ENCODE measurements at regions not wholly inside any gene's neighbourhood (a gene's known extent, or its start where the extent isn't known, plus 50 kb on each side); places are given as distances from the start of the nearest gene placed in this dataset.
A peak's percentile ranks its signal among the peaks of the same experiment; 100 is the strongest.

- Histone ChIP-seq H3K4me2 (ENCODE audit: extremely low read depth, insufficient read depth, low read length) (no peak overlapping the region), H3K36me3 (ENCODE audit: control insufficient read depth, insufficient read depth, low read length) (no peaks in the 10 kb centered on the region), H3K9ac (ENCODE audit: insufficient read depth, low read length) (no peak overlapping the region), H3K9me3 (ENCODE audit: control insufficient read depth, insufficient read depth, low read depth, low read length) (no peaks in the 10 kb centered on the region), H3K27ac (ENCODE audit: insufficient read depth, low read length) (no peak overlapping the region), H3K27me3 (ENCODE audit: control insufficient read depth, insufficient read depth, low read length) (no peaks in the 10 kb centered on the region), H3K4me1 (ENCODE audit: control insufficient read depth, extremely low read depth, insufficient read depth, low read length) (no peaks in the 10 kb centered on the region), H3K4me3 (replicated peaks in 1 of 4; ENCODE audit: control extremely low read depth in 1 of 4, insufficient read depth in 1 of 4, low read depth in 3 of 4, low read length in 4 of 4) (no peak overlapping the region), H2AFZ (ENCODE audit: low read length) (no peak overlapping the region), H3K79me2 (ENCODE audit: control insufficient read depth, insufficient read depth, low read length) (no peaks in the 10 kb centered on the region), H4K20me1 (ENCODE audit: control insufficient read depth, extremely low read depth, insufficient read depth, low read length) (no peaks in the 10 kb centered on the region)
- DNase-seq (ENCODE audit: low read depth in 2 of 2): no peak
- TF ChIP-seq EZH2 (IDR thresholded peaks at IDR 0.05; ENCODE audit: low read length, missing control alignments) (no peak), CTCF (conservative IDR thresholded peaks at IDR 0.05 in 1 of 2, IDR thresholded peaks at IDR 0.05 in 1 of 2; ENCODE audit: low read depth in 1 of 2, low read length in 2 of 2) (no peak)
Measured at GRCh38 chr7:135803143-135803542, 54.5 kb upstream of the FAM180A start.

- Histone ChIP-seq H3K4me1 (ENCODE audit: control insufficient read depth, extremely low read depth, insufficient read depth, low read length) (no peaks in the 10 kb centered on the region), H4K20me1 (ENCODE audit: control insufficient read depth, extremely low read depth, insufficient read depth, low read length) (no peaks in the 10 kb centered on the region), H3K9me3 (ENCODE audit: control insufficient read depth, insufficient read depth, low read depth, low read length) (no peaks in the 10 kb centered on the region), H3K79me2 (ENCODE audit: control insufficient read depth, insufficient read depth, low read length) (no peaks in the 10 kb centered on the region), H3K9ac (ENCODE audit: insufficient read depth, low read length) (no peak overlapping the region), H3K27ac (ENCODE audit: insufficient read depth, low read length) (no peak overlapping the region), H3K27me3 (ENCODE audit: control insufficient read depth, insufficient read depth, low read length) (no peaks in the 10 kb centered on the region), H3K4me3 (replicated peaks in 1 of 4; ENCODE audit: control extremely low read depth in 1 of 4, insufficient read depth in 1 of 4, low read depth in 3 of 4, low read length in 4 of 4) (no peak overlapping the region), H2AFZ (ENCODE audit: low read length) (no peak overlapping the region), H3K36me3 (ENCODE audit: control insufficient read depth, insufficient read depth, low read length) (no peaks in the 10 kb centered on the region), H3K4me2 (ENCODE audit: extremely low read depth, insufficient read depth, low read length) (no peak overlapping the region)
- TF ChIP-seq EZH2 (IDR thresholded peaks at IDR 0.05; ENCODE audit: low read length, missing control alignments) (no peak), CTCF (conservative IDR thresholded peaks at IDR 0.05 in 1 of 2, IDR thresholded peaks at IDR 0.05 in 1 of 2; ENCODE audit: low read depth in 1 of 2, low read length in 2 of 2) (no peak)
- peak; percentile 11 to 18 for DNase-seq (ENCODE audit: low read depth in 2 of 2)
Measured at GRCh38 chr7:135802697-135803096, 54.1 kb upstream of the FAM180A start.

- TF ChIP-seq CTCF (conservative IDR thresholded peaks at IDR 0.05 in 1 of 2, IDR thresholded peaks at IDR 0.05 in 1 of 2; ENCODE audit: low read depth in 1 of 2, low read length in 2 of 2) (no peak), EZH2 (IDR thresholded peaks at IDR 0.05; ENCODE audit: low read length, missing control alignments) (no peak)
Measured at GRCh38 chr7:135801877-135802276, 53.3 kb upstream of the FAM180A start.

More at GRCh38 chr7:135801877-135802276, 53.3 kb upstream of the FAM180A start:
- Histone ChIP-seq H3K36me3 (ENCODE audit: control insufficient read depth, insufficient read depth, low read length) (no peaks in the 10 kb centered on the region), H3K79me2 (ENCODE audit: control insufficient read depth, insufficient read depth, low read length) (no peaks in the 10 kb centered on the region), H3K27me3 (ENCODE audit: control insufficient read depth, insufficient read depth, low read length) (no peaks in the 10 kb centered on the region), H3K4me1 (ENCODE audit: control insufficient read depth, extremely low read depth, insufficient read depth, low read length) (peaks cover 2% of the 10 kb centered on the region), H3K9me3 (ENCODE audit: control insufficient read depth, insufficient read depth, low read depth, low read length) (no peaks in the 10 kb centered on the region), H3K9ac (ENCODE audit: insufficient read depth, low read length) (no peak overlapping the region), H3K27ac (ENCODE audit: insufficient read depth, low read length) (no peak overlapping the region), H4K20me1 (ENCODE audit: control insufficient read depth, extremely low read depth, insufficient read depth, low read length) (no peaks in the 10 kb centered on the region), H3K4me3 (replicated peaks in 1 of 4; ENCODE audit: control extremely low read depth in 1 of 4, insufficient read depth in 1 of 4, low read depth in 3 of 4, low read length in 4 of 4) (no peak overlapping the region), H3K4me2 (ENCODE audit: extremely low read depth, insufficient read depth, low read length) (no peak overlapping the region), H2AFZ (ENCODE audit: low read length) (no peak overlapping the region)
- DNase-seq (ENCODE audit: low read depth in 2 of 2): no peak

All from fibroblast of lung (primary cell).